ENCODE measurements at regions not wholly inside any gene's neighbourhood (a gene's known extent, or its start where the extent isn't known, plus 50 kb on each side); places are given as distances from the start of the nearest gene placed in this dataset.

DNA sequence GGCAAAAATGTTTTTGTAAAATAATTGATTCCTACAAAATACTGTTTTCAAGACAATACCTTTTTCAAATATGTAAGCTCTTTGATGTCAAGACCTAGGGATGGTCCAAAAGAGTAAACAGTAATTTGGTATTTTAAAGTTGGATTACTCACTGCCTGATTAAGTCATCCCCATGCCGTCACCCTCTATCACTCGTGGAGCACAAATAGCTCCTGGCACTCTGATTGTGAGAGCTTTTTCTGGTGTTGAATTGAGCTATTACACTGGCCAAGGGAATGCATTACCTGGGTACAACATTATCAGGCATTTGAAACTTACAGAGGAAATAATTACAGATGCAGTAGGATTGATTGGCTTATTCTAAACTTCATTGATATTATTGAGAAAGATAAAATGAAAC is 231.9 kb upstream of the GRM3 start:
- TF ChIP-seq, protein P1, sequence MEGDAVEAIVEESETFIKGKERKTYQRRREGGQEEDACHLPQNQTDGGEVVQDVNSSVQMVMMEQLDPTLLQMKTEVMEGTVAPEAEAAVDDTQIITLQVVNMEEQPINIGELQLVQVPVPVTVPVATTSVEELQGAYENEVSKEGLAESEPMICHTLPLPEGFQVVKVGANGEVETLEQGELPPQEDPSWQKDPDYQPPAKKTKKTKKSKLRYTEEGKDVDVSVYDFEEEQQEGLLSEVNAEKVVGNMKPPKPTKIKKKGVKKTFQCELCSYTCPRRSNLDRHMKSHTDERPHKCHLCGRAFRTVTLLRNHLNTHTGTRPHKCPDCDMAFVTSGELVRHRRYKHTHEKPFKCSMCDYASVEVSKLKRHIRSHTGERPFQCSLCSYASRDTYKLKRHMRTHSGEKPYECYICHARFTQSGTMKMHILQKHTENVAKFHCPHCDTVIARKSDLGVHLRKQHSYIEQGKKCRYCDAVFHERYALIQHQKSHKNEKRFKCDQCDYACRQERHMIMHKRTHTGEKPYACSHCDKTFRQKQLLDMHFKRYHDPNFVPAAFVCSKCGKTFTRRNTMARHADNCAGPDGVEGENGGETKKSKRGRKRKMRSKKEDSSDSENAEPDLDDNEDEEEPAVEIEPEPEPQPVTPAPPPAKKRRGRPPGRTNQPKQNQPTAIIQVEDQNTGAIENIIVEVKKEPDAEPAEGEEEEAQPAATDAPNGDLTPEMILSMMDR (IDR thresholded peaks at IDR 0.05; ENCODE audit: low read depth, low read length, missing input control) = no peak
- no peak for TF ChIP-seq YY1 (IDR thresholded peaks at IDR 0.05)
- TF ChIP-seq, protein P2, sequence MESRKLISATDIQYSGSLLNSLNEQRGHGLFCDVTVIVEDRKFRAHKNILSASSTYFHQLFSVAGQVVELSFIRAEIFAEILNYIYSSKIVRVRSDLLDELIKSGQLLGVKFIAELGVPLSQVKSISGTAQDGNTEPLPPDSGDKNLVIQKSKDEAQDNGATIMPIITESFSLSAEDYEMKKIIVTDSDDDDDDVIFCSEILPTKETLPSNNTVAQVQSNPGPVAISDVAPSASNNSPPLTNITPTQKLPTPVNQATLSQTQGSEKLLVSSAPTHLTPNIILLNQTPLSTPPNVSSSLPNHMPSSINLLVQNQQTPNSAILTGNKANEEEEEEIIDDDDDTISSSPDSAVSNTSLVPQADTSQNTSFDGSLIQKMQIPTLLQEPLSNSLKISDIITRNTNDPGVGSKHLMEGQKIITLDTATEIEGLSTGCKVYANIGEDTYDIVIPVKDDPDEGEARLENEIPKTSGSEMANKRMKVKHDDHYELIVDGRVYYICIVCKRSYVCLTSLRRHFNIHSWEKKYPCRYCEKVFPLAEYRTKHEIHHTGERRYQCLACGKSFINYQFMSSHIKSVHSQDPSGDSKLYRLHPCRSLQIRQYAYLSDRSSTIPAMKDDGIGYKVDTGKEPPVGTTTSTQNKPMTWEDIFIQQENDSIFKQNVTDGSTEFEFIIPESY (IDR thresholded peaks at IDR 0.05) = no peak

Data from liver (tissue), 2 donors.